ENCODE measurements at regions not wholly inside any gene's neighbourhood (a gene's known extent, or its start where the extent isn't known, plus 50 kb on each side); places are given as distances from the start of the nearest gene placed in this dataset.

DNA sequence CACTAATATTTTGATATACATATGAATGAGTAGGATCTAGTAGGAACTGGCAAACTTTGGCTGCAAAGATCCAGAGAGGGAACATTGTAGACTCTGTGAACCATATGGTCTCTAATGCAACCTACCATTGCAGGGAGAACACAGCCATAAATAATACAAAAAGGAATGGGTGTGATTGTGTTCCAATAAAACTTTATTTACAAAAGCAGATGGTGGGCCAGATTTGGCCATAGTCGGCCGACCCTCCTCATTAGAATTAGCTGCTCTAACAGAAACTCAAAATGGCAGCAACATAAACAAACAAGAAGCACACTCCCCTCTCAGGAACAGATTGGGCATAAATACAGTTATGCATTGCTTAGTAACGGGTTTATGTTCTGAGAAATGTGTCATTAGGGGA, 198.1 kb upstream of the RBPJ start:
- TF ChIP-seq, protein P1, sequence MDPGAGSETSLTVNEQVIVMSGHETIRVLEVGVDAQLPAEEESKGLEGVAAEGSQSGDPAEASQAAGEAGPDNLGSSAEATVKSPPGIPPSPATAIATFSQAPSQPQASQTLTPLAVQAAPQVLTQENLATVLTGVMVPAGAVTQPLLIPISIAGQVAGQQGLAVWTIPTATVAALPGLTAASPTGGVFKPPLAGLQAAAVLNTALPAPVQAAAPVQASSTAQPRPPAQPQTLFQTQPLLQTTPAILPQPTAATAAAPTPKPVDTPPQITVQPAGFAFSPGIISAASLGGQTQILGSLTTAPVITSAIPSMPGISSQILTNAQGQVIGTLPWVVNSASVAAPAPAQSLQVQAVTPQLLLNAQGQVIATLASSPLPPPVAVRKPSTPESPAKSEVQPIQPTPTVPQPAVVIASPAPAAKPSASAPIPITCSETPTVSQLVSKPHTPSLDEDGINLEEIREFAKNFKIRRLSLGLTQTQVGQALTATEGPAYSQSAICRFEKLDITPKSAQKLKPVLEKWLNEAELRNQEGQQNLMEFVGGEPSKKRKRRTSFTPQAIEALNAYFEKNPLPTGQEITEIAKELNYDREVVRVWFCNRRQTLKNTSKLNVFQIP (CRISPR knock-in tag; IDR thresholded peaks at IDR 0.05; ENCODE audit: borderline replicate concordance, low read depth), result no peak
- TF ChIP-seq, protein P2, sequence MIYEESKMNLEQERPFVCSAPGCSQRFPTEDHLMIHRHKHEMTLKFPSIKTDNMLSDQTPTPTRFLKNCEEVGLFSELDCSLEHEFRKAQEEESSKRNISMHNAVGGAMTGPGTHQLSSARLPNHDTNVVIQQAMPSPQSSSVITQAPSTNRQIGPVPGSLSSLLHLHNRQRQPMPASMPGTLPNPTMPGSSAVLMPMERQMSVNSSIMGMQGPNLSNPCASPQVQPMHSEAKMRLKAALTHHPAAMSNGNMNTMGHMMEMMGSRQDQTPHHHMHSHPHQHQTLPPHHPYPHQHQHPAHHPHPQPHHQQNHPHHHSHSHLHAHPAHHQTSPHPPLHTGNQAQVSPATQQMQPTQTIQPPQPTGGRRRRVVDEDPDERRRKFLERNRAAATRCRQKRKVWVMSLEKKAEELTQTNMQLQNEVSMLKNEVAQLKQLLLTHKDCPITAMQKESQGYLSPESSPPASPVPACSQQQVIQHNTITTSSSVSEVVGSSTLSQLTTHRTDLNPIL (CRISPR knock-in tag; IDR thresholded peaks at IDR 0.05; ENCODE audit: low read depth), result no peak
- TF ChIP-seq, protein P3, sequence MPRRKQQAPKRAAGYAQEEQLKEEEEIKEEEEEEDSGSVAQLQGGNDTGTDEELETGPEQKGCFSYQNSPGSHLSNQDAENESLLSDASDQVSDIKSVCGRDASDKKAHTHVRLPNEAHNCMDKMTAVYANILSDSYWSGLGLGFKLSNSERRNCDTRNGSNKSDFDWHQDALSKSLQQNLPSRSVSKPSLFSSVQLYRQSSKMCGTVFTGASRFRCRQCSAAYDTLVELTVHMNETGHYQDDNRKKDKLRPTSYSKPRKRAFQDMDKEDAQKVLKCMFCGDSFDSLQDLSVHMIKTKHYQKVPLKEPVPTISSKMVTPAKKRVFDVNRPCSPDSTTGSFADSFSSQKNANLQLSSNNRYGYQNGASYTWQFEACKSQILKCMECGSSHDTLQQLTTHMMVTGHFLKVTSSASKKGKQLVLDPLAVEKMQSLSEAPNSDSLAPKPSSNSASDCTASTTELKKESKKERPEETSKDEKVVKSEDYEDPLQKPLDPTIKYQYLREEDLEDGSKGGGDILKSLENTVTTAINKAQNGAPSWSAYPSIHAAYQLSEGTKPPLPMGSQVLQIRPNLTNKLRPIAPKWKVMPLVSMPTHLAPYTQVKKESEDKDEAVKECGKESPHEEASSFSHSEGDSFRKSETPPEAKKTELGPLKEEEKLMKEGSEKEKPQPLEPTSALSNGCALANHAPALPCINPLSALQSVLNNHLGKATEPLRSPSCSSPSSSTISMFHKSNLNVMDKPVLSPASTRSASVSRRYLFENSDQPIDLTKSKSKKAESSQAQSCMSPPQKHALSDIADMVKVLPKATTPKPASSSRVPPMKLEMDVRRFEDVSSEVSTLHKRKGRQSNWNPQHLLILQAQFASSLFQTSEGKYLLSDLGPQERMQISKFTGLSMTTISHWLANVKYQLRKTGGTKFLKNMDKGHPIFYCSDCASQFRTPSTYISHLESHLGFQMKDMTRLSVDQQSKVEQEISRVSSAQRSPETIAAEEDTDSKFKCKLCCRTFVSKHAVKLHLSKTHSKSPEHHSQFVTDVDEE (CRISPR knock-in tag; IDR thresholded peaks at IDR 0.05), result no peak
- no peak for TF ChIP-seq GLIS3 (CRISPR knock-in tag; IDR thresholded peaks at IDR 0.05)
- no peak for TF ChIP-seq ZFP3 (CRISPR knock-in tag; IDR thresholded peaks at IDR 0.05)
- TF ChIP-seq, protein P4, sequence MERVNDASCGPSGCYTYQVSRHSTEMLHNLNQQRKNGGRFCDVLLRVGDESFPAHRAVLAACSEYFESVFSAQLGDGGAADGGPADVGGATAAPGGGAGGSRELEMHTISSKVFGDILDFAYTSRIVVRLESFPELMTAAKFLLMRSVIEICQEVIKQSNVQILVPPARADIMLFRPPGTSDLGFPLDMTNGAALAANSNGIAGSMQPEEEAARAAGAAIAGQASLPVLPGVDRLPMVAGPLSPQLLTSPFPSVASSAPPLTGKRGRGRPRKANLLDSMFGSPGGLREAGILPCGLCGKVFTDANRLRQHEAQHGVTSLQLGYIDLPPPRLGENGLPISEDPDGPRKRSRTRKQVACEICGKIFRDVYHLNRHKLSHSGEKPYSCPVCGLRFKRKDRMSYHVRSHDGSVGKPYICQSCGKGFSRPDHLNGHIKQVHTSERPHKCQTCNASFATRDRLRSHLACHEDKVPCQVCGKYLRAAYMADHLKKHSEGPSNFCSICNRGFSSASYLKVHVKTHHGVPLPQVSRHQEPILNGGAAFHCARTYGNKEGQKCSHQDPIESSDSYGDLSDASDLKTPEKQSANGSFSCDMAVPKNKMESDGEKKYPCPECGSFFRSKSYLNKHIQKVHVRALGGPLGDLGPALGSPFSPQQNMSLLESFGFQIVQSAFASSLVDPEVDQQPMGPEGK (CRISPR knock-in tag; IDR thresholded peaks at IDR 0.05; ENCODE audit: borderline replicate concordance), result no peak
- TF ChIP-seq TCF4 (CRISPR knock-in tag; IDR thresholded peaks at IDR 0.05; ENCODE audit: borderline replicate concordance), result no peak
